ENCODE measurements at regions not wholly inside any gene's neighbourhood (a gene's known extent, or its start where the extent isn't known, plus 50 kb on each side); places are given as distances from the start of the nearest gene placed in this dataset.

- no peak for TF ChIP-seq CTCF (IDR thresholded peaks at IDR 0.05; ENCODE audit: insufficient read depth, low read depth, low read length)
- H3K4me3 ChIP-seq (ENCODE audit: low read depth, low read length), result no peak overlapping the region
- no peak for DNase-seq (ENCODE audit: low read depth)
Observed at GRCh38 chr2:18804536-18804935, 215.2 kb upstream of the NT5C1B start.

- no peak for DNase-seq (ENCODE audit: low read depth)
- TF ChIP-seq CTCF (IDR thresholded peaks at IDR 0.05; ENCODE audit: insufficient read depth, low read depth, low read length), result no peak
- H3K4me3 ChIP-seq (ENCODE audit: low read depth, low read length), result no peak overlapping the region
Observed at GRCh38 chr2:18803141-18803939, 214.0 kb upstream of the NT5C1B start.

- no peak for TF ChIP-seq CTCF (IDR thresholded peaks at IDR 0.05; ENCODE audit: insufficient read depth, low read depth, low read length)
- no peak for DNase-seq (ENCODE audit: low read depth)
- no peak overlapping the region for H3K4me3 ChIP-seq (ENCODE audit: low read depth, low read length)
Observed at GRCh38 chr2:18800240-18800971, 211.0 kb upstream of the NT5C1B start.

GRCh38 chr2:18799397-18799796, 210.0 kb upstream of the NT5C1B start:
- TF ChIP-seq CTCF (IDR thresholded peaks at IDR 0.05; ENCODE audit: insufficient read depth, low read depth, low read length), result no peak
- no peak overlapping the region for H3K4me3 ChIP-seq (ENCODE audit: low read depth, low read length)
- DNase-seq (ENCODE audit: low read depth), result no peak

GRCh38 chr2:18797133-18797845, 207.9 kb upstream of the NT5C1B start:
- DNase-seq (ENCODE audit: low read depth), result no peak
- no peak overlapping the region for H3K4me3 ChIP-seq (ENCODE audit: low read depth, low read length)

GRCh38 chr2:18795906-18796305, 206.5 kb upstream of the NT5C1B start:
- no peak for TF ChIP-seq CTCF (IDR thresholded peaks at IDR 0.05; ENCODE audit: insufficient read depth, low read depth, low read length)

More at GRCh38 chr2:18797133-18797845, 207.9 kb upstream of the NT5C1B start:
- TF ChIP-seq CTCF (IDR thresholded peaks at IDR 0.05; ENCODE audit: insufficient read depth, low read depth, low read length), result no peak

More at GRCh38 chr2:18795906-18796305, 206.5 kb upstream of the NT5C1B start:
- no peak overlapping the region for H3K4me3 ChIP-seq (ENCODE audit: low read depth, low read length)
- no peak for DNase-seq (ENCODE audit: low read depth)

Data from fibroblast of villous mesenchyme (primary cell).